ENCODE measurements at regions not wholly inside any gene's neighbourhood (a gene's known extent, or its start where the extent isn't known, plus 50 kb on each side); places are given as distances from the start of the nearest gene placed in this dataset.

GRCh38 chr11:11769782-11770181 lies 72.0 kb upstream of the USP47 start:
- H3K27ac ChIP-seq: no peak overlapping the region
- no peaks in the 10 kb centered on the region for H3K27me3 ChIP-seq
- H3K4me1 ChIP-seq: no peaks in the 10 kb centered on the region
- H3K36me3 ChIP-seq: no peaks in the 10 kb centered on the region
- no peak overlapping the region for H3K4me3 ChIP-seq
- H3K9me3 ChIP-seq (replicated peaks): no peaks in the 10 kb centered on the region
- DNase-seq: no peak

GRCh38 chr11:11769362-11769761 lies 72.4 kb upstream of the USP47 start:
- no peaks in the 10 kb centered on the region for H3K4me1 ChIP-seq
- no peak overlapping the region for H3K4me3 ChIP-seq
- H3K27me3 ChIP-seq: no peaks in the 10 kb centered on the region
- no peak for DNase-seq
- H3K36me3 ChIP-seq: no peaks in the 10 kb centered on the region
- no peak overlapping the region for H3K27ac ChIP-seq
- H3K9me3 ChIP-seq (replicated peaks): peaks cover 1% of the 10 kb centered on the region; the same call in 1 of the 2 replicates

DNA sequence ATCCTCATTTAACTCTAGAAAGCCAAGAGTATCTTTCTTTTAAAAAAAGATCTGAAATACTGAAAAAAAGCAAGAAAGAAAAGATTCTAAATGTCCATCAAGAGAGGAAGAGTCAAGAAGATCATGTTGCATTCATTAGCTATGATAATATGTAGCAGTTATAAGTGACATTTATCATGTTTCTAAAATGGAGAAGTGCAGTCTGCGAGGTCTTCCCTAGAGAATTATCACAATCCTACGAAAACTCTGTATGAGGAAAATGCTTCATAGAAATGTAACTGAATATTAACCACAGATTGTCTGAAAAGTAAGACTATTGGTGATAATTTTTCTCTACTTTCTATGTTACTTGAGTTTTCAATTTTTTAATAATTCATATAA lies 77.4 kb upstream of the USP47 start:
- no peak overlapping the region for H3K27ac ChIP-seq
- no peaks in the 10 kb centered on the region for H3K36me3 ChIP-seq
- H3K4me3 ChIP-seq: no peak overlapping the region
- H3K4me1 ChIP-seq: no peaks in the 10 kb centered on the region
- no peaks in the 10 kb centered on the region for H3K27me3 ChIP-seq
- no peak for DNase-seq
- H3K9me3 ChIP-seq (replicated peaks): peaks cover 3% of the 10 kb centered on the region; the same call in 1 of the 2 replicates

DNA sequence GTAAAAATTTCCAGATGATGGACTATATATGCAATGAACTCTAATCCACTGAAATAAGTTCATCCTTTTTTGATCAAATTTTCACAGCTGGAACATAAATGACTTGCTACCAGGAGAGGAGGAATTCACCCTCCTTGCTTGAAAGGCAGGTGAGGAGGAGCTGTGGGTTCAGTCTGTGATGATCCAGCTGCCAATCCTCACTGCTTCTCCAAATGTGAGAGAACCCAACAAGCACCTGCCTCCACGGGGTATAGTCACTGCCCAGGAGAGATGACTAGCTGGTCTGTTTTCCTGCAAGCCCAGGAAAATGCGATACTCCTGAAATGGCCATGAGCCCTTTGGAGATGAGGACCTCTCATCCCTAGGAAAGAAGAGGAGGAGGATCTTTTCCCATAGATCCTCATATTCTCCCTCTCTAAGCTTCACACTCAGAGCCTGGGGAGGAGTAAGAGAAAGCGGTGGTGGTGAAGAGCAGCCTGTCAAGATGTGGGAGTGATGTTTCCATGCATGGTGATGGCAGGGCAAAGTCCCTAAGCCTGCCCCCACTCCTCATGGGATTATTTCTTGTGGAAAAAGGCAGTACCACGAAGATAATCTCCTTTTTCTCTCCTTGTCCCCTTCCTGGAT lies 77.9 kb upstream of the USP47 start:
- no peaks in the 10 kb centered on the region for H3K27me3 ChIP-seq
- DNase-seq: no peak

DNA sequence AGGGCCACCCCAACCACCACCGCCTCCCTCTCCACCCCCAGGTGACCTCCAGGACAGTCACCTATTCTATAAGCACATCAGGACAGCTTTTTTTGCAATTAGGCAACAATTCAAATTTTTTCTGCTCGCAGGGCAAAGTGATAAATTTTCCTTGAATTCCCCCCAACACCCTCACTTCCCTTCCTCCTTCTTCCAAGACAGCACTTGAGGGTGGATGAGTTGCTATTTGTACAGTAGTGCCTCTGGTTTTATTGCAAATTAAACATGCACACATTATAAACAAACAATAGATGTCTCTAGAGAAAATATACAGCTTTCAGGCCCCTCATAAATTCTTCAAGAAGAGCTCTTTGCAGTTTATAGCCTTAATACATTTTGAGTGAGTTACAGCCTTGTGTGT lies 80.9 kb upstream of the USP47 start:
- H3K27ac ChIP-seq: no peak overlapping the region
- H3K36me3 ChIP-seq: no peaks in the 10 kb centered on the region
- H3K4me1 ChIP-seq: no peaks in the 10 kb centered on the region
- H3K9me3 ChIP-seq (replicated peaks): peaks cover 3% of the 10 kb centered on the region; the same call in 1 of the 2 replicates
- H3K4me3 ChIP-seq: no peak overlapping the region
- H3K27me3 ChIP-seq: no peaks in the 10 kb centered on the region
- DNase-seq: no peak

More for the DNA sequence above, 77.9 kb upstream of the USP47 start:
- no peak overlapping the region for H3K27ac ChIP-seq
- H3K4me3 ChIP-seq: no peak overlapping the region
- no peaks in the 10 kb centered on the region for H3K4me1 ChIP-seq
- peaks cover 3% of the 10 kb centered on the region; the same call in 1 of the 2 replicates for H3K9me3 ChIP-seq (replicated peaks)
- no peaks in the 10 kb centered on the region for H3K36me3 ChIP-seq

DNA sequence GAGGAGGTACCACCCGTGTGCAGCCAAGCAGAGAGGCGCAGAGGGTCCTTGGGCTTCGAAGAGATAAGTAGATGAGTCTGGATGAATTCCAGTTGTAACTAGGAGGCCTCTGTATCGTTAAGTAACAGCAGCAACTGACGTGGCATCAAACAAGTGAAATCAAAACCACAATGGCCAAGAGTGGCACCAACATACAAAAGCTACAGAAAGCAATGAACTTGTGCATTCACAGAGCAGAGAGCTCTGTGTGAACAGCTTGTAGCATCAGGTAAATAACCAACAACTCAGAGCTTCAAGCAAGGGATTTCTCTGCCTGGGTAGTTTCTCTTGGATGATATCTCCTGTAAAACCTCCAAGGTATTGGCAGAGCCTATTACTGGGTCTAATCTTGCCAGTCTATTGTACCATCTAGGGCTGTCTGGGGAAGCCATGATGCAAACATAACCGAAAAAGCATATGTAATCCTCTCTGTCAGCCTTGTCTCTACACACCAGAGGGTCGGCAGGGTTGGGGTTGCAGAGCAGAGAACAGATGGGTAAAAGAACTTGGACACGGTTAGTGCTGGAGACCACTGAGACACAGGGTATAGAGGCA lies 83.1 kb upstream of the USP47 start:
- Histone ChIP-seq H3K36me3 (no peaks in the 10 kb centered on the region), H3K9me3 (replicated peaks) (no peaks in the 10 kb centered on the region; the same call in 1 of the 2 replicates), H3K4me3 (no peak overlapping the region), H3K27ac (no peak overlapping the region), H3K4me1 (no peaks in the 10 kb centered on the region), H3K27me3 (no peaks in the 10 kb centered on the region)
- DNase-seq: no peak

DNA sequence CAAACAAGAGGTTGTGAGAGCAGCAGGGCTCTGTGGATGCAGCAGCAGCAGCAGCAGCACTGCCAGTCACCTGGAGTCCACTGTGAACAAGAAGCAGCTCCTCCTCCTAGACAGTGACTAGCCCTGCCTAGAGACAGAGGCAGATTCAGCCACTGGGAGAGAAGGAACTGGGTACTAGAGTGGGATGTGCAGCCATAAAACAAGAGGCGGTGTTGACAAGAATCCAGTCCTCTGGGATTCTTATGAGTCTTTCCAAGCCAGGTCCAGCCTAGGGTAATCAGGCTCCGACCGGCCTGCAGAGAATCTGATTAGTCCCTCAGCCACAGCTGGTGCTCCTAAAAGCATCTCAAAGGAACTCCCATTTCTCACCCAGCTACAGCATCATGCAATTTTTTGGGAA lies 83.9 kb upstream of the USP47 start:
- H3K9me3 ChIP-seq (replicated peaks): no peaks in the 10 kb centered on the region
- no peak overlapping the region for H3K27ac ChIP-seq
- H3K4me3 ChIP-seq: no peak overlapping the region
- no peaks in the 10 kb centered on the region for H3K36me3 ChIP-seq
- no peaks in the 10 kb centered on the region for H3K4me1 ChIP-seq
- DNase-seq: no peak
- no peaks in the 10 kb centered on the region for H3K27me3 ChIP-seq

DNA sequence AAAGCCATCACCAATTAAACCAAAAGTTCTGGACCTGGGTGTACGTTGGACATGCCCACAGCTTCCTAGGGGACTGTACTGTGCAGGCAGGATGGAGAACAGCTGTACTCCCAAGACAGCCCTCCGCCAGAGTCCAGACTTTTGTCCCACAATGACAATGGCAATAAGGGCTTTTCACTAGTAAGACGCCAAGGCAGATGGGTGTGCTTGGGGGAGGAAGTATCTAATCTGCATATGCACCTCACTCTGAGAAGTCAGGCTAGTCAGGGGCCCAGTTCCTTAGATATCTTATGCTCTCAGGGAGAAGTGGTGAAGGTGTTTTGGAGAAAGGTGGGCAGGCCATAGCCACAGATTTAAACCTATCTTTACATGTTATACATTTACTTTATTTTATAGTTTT lies 85.1 kb upstream of the USP47 start:
- DNase-seq: no peak
- Histone ChIP-seq H3K36me3 (no peaks in the 10 kb centered on the region), H3K9me3 (replicated peaks) (no peaks in the 10 kb centered on the region), H3K4me1 (no peaks in the 10 kb centered on the region), H3K4me3 (no peak overlapping the region), H3K27ac (no peak overlapping the region), H3K27me3 (no peaks in the 10 kb centered on the region)

DNA sequence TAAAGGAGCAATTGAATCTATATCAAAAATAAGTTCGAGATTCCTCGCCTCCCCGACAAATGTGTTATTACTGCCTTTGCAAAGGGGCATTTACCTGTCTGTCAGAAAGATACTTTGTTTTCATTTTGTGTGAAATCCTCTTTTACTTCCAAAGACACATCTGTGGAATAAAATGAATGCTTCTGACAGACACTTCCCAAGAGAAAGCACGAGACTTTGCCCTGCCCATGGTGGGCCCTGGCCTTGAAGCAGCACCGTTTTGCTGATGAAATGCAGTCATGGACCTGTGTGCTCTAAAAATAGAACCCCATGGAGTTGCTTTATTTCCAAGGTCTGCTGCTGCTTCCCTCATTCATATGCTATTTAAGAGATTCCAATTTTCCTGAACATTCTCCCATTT lies 85.9 kb upstream of the USP47 start:
- no peak overlapping the region for H3K4me3 ChIP-seq
- DNase-seq: no peak
- H3K36me3 ChIP-seq: no peaks in the 10 kb centered on the region
- H3K9me3 ChIP-seq (replicated peaks): no peaks in the 10 kb centered on the region
- no peaks in the 10 kb centered on the region for H3K4me1 ChIP-seq
- no peak overlapping the region for H3K27ac ChIP-seq
- no peaks in the 10 kb centered on the region for H3K27me3 ChIP-seq

DNA sequence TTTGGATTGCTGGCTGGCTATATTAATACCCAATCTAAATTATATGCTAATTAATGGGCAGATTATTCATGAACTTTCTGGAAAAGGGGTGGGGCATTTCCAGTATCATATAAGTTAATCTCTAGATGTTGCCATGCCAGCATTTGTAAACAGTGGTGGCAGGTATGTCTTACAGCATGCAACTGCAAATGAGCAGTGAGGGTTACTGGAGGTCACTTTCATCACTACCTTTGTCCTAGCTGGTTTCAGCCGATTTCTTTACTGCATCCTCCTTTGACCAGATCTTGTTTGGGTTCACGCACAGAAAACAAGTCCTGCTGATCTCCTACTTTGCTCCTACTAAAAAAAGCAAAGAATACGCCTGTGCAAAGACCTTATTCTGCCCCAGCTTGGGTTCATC lies 89.1 kb upstream of the USP47 start:
- H3K27ac ChIP-seq: no peak overlapping the region
- no peaks in the 10 kb centered on the region for H3K27me3 ChIP-seq
- DNase-seq: no peak
- no peaks in the 10 kb centered on the region for H3K4me1 ChIP-seq
- H3K9me3 ChIP-seq (replicated peaks): 0 out of 2 replicates have a peak, but pooled peaks cover 12% of the 10 kb centered on the region
- H3K36me3 ChIP-seq: no peaks in the 10 kb centered on the region
- no peak overlapping the region for H3K4me3 ChIP-seq

GRCh38 chr11:11750017-11750878 lies 91.5 kb upstream of the USP47 start:
- Histone ChIP-seq H3K4me1 (no peaks in the 10 kb centered on the region), H3K4me3 (no peak overlapping the region), H3K27ac (no peak overlapping the region), H3K36me3 (no peaks in the 10 kb centered on the region), H3K27me3 (no peaks in the 10 kb centered on the region), H3K9me3 (replicated peaks) (0 out of 2 replicates have a peak, but pooled peaks cover 12% of the 10 kb centered on the region)
- no peak for DNase-seq

DNA sequence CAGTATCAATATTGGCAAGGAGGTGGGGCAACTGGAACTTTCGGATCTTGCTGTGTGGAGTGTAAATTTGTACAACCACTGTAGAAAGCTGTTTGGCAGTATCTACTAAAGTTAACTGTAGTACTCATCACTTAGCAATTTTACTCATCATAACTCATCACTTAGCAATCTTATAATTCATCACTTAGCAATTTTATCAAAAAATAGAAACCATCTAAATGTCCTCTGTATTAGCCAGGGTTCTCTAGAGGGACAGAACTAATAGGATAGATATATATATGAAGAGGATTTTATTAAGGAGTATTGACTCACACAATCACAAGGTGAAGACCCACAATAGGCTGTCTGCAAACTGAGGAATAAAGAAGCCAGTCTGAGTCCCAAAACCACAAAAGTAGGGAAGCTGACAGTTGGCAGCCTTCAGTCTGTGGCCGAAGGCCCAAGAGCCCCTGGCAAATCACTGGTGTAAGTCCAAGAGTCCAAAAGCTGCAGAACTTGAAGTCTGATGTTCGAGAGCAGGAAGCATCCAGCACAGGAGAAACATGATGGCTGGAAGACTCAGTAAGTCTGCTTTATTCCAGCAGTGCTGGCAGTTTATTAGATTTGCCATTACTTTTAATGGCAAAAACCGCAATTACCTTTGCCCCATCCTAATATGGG lies 92.9 kb upstream of the USP47 start:
- H3K27ac ChIP-seq: no peak overlapping the region
- H3K4me3 ChIP-seq: no peak overlapping the region
- no peaks in the 10 kb centered on the region for H3K36me3 ChIP-seq
- no peak for DNase-seq
- H3K4me1 ChIP-seq: peaks cover 2% of the 10 kb centered on the region
- H3K27me3 ChIP-seq: no peaks in the 10 kb centered on the region
- H3K9me3 ChIP-seq (replicated peaks): 0 out of 2 replicates have a peak, but pooled peaks cover 12% of the 10 kb centered on the region

GRCh38 chr11:11747570-11747969 lies 94.2 kb upstream of the USP47 start:
- no peaks in the 10 kb centered on the region for H3K27me3 ChIP-seq
- H3K36me3 ChIP-seq: no peaks in the 10 kb centered on the region

GRCh38 chr11:11746449-11746848 lies 95.3 kb upstream of the USP47 start:
- Histone ChIP-seq H3K27me3 (no peaks in the 10 kb centered on the region), H3K36me3 (no peaks in the 10 kb centered on the region), H3K4me1 (peaks cover 22% of the 10 kb centered on the region), H3K4me3 (no peak overlapping the region), H3K27ac (no peak overlapping the region), H3K9me3 (replicated peaks) (0 out of 2 replicates have a peak, but pooled peaks cover 12% of the 10 kb centered on the region)
- no peak for DNase-seq

More at GRCh38 chr11:11747570-11747969, 94.2 kb upstream of the USP47 start:
- Histone ChIP-seq H3K27ac (no peak overlapping the region), H3K9me3 (replicated peaks) (0 out of 2 replicates have a peak, but pooled peaks cover 12% of the 10 kb centered on the region), H3K4me1 (peaks cover 15% of the 10 kb centered on the region), H3K4me3 (no peak overlapping the region)
- DNase-seq: no peak

GRCh38 chr11:11743216-11743615 lies 98.6 kb upstream of the USP47 start:
- H3K9me3 ChIP-seq (replicated peaks): no peaks in the 10 kb centered on the region
- DNase-seq: peak; percentile 64 to 86
- H3K27me3 ChIP-seq: no peaks in the 10 kb centered on the region
- no peak overlapping the region for H3K4me3 ChIP-seq
- H3K36me3 ChIP-seq: no peaks in the 10 kb centered on the region
- H3K27ac ChIP-seq: peak overlapping the region; percentile 62
- H3K4me1 ChIP-seq: peaks cover 22% of the 10 kb centered on the region

Measured in SJCRH30 (cell line).